ENCODE measurements at regions not wholly inside any gene's neighbourhood (a gene's known extent, or its start where the extent isn't known, plus 50 kb on each side); places are given as distances from the start of the nearest gene placed in this dataset.

DNA sequence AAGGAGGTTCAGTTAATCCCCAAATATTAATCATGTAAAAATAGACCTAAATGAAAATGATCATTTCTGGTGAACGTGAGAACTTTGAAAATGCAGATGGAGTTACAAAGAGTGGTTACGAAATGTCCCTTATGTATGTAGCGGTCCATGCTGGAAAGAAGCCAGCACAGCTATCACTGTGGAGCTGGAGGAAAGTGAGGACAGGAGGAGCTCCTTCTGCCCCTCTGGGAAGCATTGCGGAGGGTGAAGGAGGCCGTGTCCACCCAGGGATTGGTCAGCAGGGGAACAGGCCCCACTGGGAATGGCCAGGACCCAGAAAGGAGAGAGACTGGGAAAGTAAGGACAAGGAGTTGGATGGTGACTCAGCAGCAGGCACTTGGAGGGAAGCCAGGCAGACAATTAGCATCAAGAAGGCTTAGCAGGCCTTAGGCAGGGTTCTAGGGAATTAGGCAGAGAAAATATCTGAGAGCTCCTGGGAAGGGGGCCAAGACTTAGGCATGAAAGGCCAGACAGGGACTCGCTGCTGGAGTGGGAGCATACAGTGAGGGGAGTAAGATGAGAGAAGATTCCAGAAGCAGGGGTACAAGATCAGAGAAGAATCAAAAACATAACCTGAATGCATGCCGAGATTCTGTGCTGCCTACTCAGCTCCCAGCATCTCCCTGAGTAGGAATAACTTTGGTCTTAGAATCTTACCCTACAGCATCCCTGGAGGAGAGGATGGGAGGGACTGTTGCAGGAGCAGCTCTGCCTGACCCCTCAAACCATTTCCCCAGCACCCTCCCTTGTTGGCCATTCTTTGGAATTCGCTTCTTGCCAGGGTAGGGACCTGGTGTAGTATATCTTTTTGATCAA lies 171.0 kb upstream of the UMPS start:
- Histone ChIP-seq H3K27ac (ENCODE audit: low read depth, low read length) (no peak overlapping the region), H4K20me1 (ENCODE audit: low read depth, low read length) (no peaks in the 10 kb centered on the region), H3K9me2 (replicated peaks; ENCODE audit: insufficient read depth, low read length) (no peaks in the 10 kb centered on the region), H3K27me3 (ENCODE audit: low read length) (no peaks in the 10 kb centered on the region), H3K9ac (ENCODE audit: low read length) (no peak overlapping the region), H2AFZ (ENCODE audit: low read depth, low read length, severe bottlenecking) (no peak overlapping the region), H3K9me3 (ENCODE audit: insufficient read depth, low read length) (no peaks in the 10 kb centered on the region), H3K79me2 (ENCODE audit: insufficient read depth, low read length) (no peaks in the 10 kb centered on the region), H3K36me3 (ENCODE audit: low read length) (no peaks in the 10 kb centered on the region), H3K4me3 (ENCODE audit: insufficient read depth, low read length, poor library complexity, severe bottlenecking) (no peak overlapping the region), H3F3A (ENCODE audit: insufficient read depth) (no peaks in the 10 kb centered on the region), H3K4me2 (ENCODE audit: low read depth, low read length, poor library complexity, severe bottlenecking) (no peak overlapping the region)
- TF ChIP-seq, protein P1, sequence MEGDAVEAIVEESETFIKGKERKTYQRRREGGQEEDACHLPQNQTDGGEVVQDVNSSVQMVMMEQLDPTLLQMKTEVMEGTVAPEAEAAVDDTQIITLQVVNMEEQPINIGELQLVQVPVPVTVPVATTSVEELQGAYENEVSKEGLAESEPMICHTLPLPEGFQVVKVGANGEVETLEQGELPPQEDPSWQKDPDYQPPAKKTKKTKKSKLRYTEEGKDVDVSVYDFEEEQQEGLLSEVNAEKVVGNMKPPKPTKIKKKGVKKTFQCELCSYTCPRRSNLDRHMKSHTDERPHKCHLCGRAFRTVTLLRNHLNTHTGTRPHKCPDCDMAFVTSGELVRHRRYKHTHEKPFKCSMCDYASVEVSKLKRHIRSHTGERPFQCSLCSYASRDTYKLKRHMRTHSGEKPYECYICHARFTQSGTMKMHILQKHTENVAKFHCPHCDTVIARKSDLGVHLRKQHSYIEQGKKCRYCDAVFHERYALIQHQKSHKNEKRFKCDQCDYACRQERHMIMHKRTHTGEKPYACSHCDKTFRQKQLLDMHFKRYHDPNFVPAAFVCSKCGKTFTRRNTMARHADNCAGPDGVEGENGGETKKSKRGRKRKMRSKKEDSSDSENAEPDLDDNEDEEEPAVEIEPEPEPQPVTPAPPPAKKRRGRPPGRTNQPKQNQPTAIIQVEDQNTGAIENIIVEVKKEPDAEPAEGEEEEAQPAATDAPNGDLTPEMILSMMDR (IDR thresholded peaks at IDR 0.05; ENCODE audit: insufficient read depth, low read length, poor library complexity, severe bottlenecking), result no peak
- no peak for TF ChIP-seq EZH2phosphoT487 (conservative IDR thresholded peaks at IDR 0.05; ENCODE audit: low read length)

DNA sequence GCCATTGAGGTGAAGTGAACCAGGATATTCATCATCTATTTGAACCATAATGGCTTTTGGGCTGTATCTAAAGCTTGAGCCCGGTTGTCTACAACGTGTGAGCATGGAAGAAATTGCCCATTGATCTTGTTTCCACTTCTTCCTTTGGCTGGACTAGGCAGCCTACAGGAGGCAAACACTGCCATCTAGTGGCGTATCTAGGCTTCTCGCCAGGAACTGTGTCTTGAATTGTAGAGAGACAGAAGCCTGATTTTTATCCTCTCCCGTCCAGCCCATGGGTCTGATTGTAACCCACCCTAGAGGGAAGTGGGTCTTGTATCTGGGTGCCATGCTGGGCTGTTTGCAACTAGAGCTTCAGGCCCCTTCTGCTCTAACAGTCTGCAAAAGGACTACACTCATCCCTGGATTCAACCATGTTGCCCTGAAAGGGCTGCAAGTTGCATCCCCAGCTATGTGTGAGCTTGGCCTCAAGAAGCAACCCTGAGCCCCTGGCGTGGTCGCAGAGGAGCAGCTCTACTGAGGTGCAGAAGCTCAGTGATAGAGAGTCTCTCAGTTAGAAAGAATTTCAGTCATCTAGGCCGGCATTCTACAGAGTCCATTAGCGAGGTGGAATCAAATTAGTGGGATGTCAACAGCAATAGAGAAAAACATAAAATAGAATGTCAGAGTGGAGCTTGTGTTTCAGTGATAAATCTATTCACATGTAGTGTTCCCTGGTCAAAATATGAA lies 170.2 kb upstream of the UMPS start:
- TF ChIP-seq, protein P1 (IDR thresholded peaks at IDR 0.05; ENCODE audit: insufficient read depth, low read length, poor library complexity, severe bottlenecking), result peak; percentile 89
- no peak for TF ChIP-seq EZH2phosphoT487 (conservative IDR thresholded peaks at IDR 0.05; ENCODE audit: low read length)
- H3K79me2 ChIP-seq (ENCODE audit: insufficient read depth, low read length), result no peaks in the 10 kb centered on the region
- no peak overlapping the region for H3K27ac ChIP-seq (ENCODE audit: low read depth, low read length)
- no peak overlapping the region for H3K9ac ChIP-seq (ENCODE audit: low read length)
- H3F3A ChIP-seq (ENCODE audit: insufficient read depth), result no peaks in the 10 kb centered on the region
- H3K36me3 ChIP-seq (ENCODE audit: low read length), result no peaks in the 10 kb centered on the region
- H3K4me3 ChIP-seq (ENCODE audit: insufficient read depth, low read length, poor library complexity, severe bottlenecking), result no peak overlapping the region
- no peak overlapping the region for H2AFZ ChIP-seq (ENCODE audit: low read depth, low read length, severe bottlenecking)
- H3K4me2 ChIP-seq (ENCODE audit: low read depth, low read length, poor library complexity, severe bottlenecking), result no peak overlapping the region
- H3K9me2 ChIP-seq (replicated peaks; ENCODE audit: insufficient read depth, low read length), result no peaks in the 10 kb centered on the region
- no peaks in the 10 kb centered on the region for H4K20me1 ChIP-seq (ENCODE audit: low read depth, low read length)
- no peaks in the 10 kb centered on the region for H3K9me3 ChIP-seq (ENCODE audit: insufficient read depth, low read length)
- no peaks in the 10 kb centered on the region for H3K27me3 ChIP-seq (ENCODE audit: low read length)

DNA sequence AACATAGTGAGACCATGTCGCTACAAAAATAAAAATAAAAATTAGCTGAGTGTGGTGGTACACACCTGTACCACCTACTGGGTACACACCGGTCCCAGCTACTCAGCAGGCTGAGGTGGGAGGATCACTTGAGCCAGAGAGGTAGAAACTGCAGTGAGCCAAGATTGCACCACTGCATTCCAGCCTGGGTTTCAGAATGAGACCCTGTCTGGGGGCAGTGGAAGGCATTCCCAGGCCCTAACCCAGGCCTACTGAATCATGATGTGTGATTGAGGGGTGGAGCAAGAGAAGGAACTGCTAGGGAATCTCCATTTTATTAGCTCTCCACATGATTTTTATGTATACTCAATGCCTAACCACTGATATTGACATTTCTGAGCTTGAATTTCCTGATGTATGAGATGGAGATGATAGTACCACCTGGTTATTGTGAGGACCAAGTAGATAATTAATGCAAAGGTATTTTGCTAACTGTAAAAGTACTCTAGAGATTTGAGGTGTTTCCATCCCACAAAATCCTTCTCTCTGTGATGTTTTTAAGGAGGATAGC lies 169.5 kb upstream of the UMPS start:
- H3K36me3 ChIP-seq (ENCODE audit: low read length), result no peaks in the 10 kb centered on the region
- H3K27me3 ChIP-seq (ENCODE audit: low read length), result no peaks in the 10 kb centered on the region
- no peak overlapping the region for H3K9ac ChIP-seq (ENCODE audit: low read length)
- H4K20me1 ChIP-seq (ENCODE audit: low read depth, low read length), result no peaks in the 10 kb centered on the region
- no peak for TF ChIP-seq EZH2phosphoT487 (conservative IDR thresholded peaks at IDR 0.05; ENCODE audit: low read length)
- TF ChIP-seq, protein P1 (IDR thresholded peaks at IDR 0.05; ENCODE audit: insufficient read depth, low read length, poor library complexity, severe bottlenecking), result no peak
- no peaks in the 10 kb centered on the region for H3K9me3 ChIP-seq (ENCODE audit: insufficient read depth, low read length)
- no peak overlapping the region for H3K4me2 ChIP-seq (ENCODE audit: low read depth, low read length, poor library complexity, severe bottlenecking)
- H3K79me2 ChIP-seq (ENCODE audit: insufficient read depth, low read length), result no peaks in the 10 kb centered on the region
- H3K27ac ChIP-seq (ENCODE audit: low read depth, low read length), result no peak overlapping the region
- no peak overlapping the region for H3K4me3 ChIP-seq (ENCODE audit: insufficient read depth, low read length, poor library complexity, severe bottlenecking)
- H2AFZ ChIP-seq (ENCODE audit: low read depth, low read length, severe bottlenecking), result no peak overlapping the region
- no peaks in the 10 kb centered on the region for H3F3A ChIP-seq (ENCODE audit: insufficient read depth)
- no peaks in the 10 kb centered on the region for H3K9me2 ChIP-seq (replicated peaks; ENCODE audit: insufficient read depth, low read length)

Data from SU-DHL-6 (cell line).